Lower leg skin (tissue), 4 donors: ENCODE measurements at regions not wholly inside any gene's neighbourhood (a gene's known extent, or its start where the extent isn't known, plus 50 kb on each side); places are given as distances from the start of the nearest gene placed in this dataset.

Experiments
- DNase-seq, 2 donors: peaks; one replicate each; pipeline ENCODE4 v3.0.0-alpha.2; 2019; ENCODE audit warnings: low spot score in 2 of 2
- H3K4me3 ChIP-seq: fragments of 200-600 bp; sonication (generic); 2 replicates; pipeline ENCODE4 v1.5.1; 2017; ENCODE audit warnings: mild to moderate bottlenecking, low read depth; ENCODE audit not compliant: poor library complexity, severe bottlenecking
- CTCF ChIP-seq, 3 donors: fragments of 450-650 bp; IDR thresholded peaks; one replicate each; pipeline ENCODE4 v1.5.1; 2016; ENCODE audit warnings: antibody characterized with exemption in 3 of 3, mild to moderate bottlenecking in 3 of 3, moderate library complexity in 2 of 3
- POLR2A ChIP-seq, 2 donors: fragments of 450-650 bp; IDR thresholded peaks; one replicate each; pipeline ENCODE4 v1.6.1; 2016 to 2017; ENCODE audit warnings: antibody characterized with exemption in 2 of 2, mild to moderate bottlenecking in 1 of 2, moderate library complexity in 1 of 2
- WGBS, 2 donors: methylation state at CpG; one replicate each; pipeline ENCODE4 v1.1.5; 2018; 5-methylcytosine and 5-hydroxymethylcytosine counted together
- intact Hi-C: fragments of 100-400 bp; cut with DNase I; formaldehyde crosslinking; loops from one replicate; pipeline ENCODE4 v1.15.0; 2023; ENCODE audit warnings: low total_unique reads

- WGBS, 2 donors = 45 to 49% methylated on average over 7 of the region's 7 CpGs
- DNase-seq = peak in 1 of 2 donors; percentile 15
- no peak overlapping the region for H3K4me3 ChIP-seq
- TF ChIP-seq POLR2A (IDR thresholded peaks at IDR 0.05) = no peak
- no peak for TF ChIP-seq CTCF (IDR thresholded peaks at IDR 0.05)
- intact Hi-C loops = no loop called here
These were observed 836.1 kb upstream of the ADAMTS5 start for GRCh38 chr21:27802816-27803475.

- H3K4me3 ChIP-seq = no peak overlapping the region
- WGBS, 2 donors = 61 to 68% methylated on average over 8 of the region's 8 CpGs
- intact Hi-C loops = no loop called here
- no peak for DNase-seq
- no peak for TF ChIP-seq POLR2A (IDR thresholded peaks at IDR 0.05)
- TF ChIP-seq CTCF (IDR thresholded peaks at IDR 0.05) = no peak
These were observed 833.0 kb upstream of the ADAMTS5 start for GRCh38 chr21:27799861-27800260.

- WGBS, 2 donors = 21 to 42% methylated on average over 2 of the region's 2 CpGs
- TF ChIP-seq CTCF (IDR thresholded peaks at IDR 0.05) = no peak
- no peak for TF ChIP-seq POLR2A (IDR thresholded peaks at IDR 0.05)
- intact Hi-C loops = no loop called here
These were observed 829.2 kb upstream of the ADAMTS5 start for GRCh38 chr21:27796106-27796505.

GRCh38 chr21:27795418-27795817 lies 828.5 kb upstream of the ADAMTS5 start:
- no peak for DNase-seq
- TF ChIP-seq POLR2A (IDR thresholded peaks at IDR 0.05) (no peak), CTCF (IDR thresholded peaks at IDR 0.05) (no peak)
- intact Hi-C loops = no loop called here
- no peak overlapping the region for H3K4me3 ChIP-seq
- 60 to 65% methylated on average over 2 of the region's 2 CpGs for WGBS, 2 donors

More at GRCh38 chr21:27796106-27796505, 829.2 kb upstream of the ADAMTS5 start:
- DNase-seq = no peak
- H3K4me3 ChIP-seq = no peak overlapping the region

GRCh38 chr21:27793901-27794300 lies 827.0 kb upstream of the ADAMTS5 start:
- H3K4me3 ChIP-seq = no peak overlapping the region
- TF ChIP-seq POLR2A (IDR thresholded peaks at IDR 0.05) = no peak
- TF ChIP-seq CTCF (IDR thresholded peaks at IDR 0.05) = no peak
- no peak for DNase-seq
- intact Hi-C loops = no loop called here
- WGBS, 2 donors = 2 to 34% methylated on average over 1 of the region's 1 CpG

GRCh38 chr21:27787046-27787445 lies 820.2 kb upstream of the ADAMTS5 start:
- H3K4me3 ChIP-seq = no peak overlapping the region
- intact Hi-C loops = no loop called here
- TF ChIP-seq POLR2A (IDR thresholded peaks at IDR 0.05) (no peak), CTCF (IDR thresholded peaks at IDR 0.05) (no peak)
- no peak for DNase-seq
